HG03432 (cell line): ENCODE measurements at regions not wholly inside any gene's neighbourhood (a gene's known extent, or its start where the extent isn't known, plus 50 kb on each side); places are given as distances from the start of the nearest gene placed in this dataset.

Experiments
- ATAC-seq: cut with Tn5 transposase; IDR thresholded peaks from one replicate; pipeline ENCODE4 v1.9.1; 2021; ENCODE audit warnings: mild to moderate bottlenecking, moderate library complexity; ENCODE audit not compliant: unreplicated experiment

DNA sequence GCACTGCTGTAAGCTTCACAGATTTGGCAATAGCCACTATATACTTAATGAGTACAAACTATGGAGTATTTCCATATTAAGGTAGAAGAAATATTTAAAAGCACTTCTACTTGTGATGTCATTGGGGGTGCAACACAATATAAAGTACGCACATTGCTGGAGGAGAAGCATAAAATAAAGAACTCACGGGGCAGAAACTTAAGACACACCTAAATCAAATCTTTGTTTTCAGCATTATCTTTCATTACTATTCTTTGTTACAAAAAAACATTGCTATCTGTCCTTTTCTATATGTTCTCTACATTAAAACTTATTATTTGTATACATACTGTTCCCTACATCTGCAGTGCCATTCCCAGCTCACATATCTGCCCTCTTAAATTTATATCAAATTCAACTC lies 93.3 kb upstream of the VPREB1 start:
- ATAC-seq = no peak

DNA sequence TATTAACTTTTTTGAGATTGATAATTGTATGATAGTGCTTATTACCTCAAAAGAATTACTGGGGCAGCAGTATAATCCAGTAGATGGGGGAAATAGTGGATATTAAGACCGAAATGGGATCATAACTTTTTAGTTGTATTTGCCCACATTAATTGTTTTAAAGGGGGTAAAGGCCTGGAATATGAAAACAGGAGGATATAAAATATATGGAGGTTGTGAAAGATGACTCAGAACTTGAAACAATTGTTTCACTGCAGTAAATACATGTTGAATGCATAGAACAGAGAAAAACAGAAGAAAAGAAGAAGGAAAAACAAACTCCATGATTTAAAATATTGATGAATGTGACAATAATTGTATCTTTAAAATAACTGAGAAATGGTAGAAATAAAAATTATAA lies 94.1 kb upstream of the VPREB1 start:
- no peak for ATAC-seq

GRCh38 chr22:22148905-22149304 lies 95.7 kb upstream of the VPREB1 start:
- no peak for ATAC-seq

DNA sequence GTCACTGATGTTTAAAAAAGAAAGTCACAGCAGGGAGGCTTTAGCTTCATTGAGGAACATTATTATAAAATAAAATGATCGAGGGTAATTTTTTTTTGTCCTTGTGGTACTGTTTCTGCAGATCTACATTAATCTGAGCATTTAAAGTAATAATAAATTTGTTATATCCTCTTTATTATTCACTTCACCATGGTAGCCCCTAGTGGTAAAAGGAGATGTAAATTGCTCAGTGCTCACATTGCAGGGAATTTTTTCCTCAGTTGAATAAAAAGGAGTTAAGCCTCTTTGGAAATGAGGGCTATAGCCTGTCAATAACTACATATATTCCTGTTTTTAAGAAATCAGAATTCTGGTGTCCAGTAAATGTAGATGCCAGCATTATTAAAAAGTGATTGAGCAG lies 99.7 kb upstream of the VPREB1 start:
- no peak for ATAC-seq

DNA sequence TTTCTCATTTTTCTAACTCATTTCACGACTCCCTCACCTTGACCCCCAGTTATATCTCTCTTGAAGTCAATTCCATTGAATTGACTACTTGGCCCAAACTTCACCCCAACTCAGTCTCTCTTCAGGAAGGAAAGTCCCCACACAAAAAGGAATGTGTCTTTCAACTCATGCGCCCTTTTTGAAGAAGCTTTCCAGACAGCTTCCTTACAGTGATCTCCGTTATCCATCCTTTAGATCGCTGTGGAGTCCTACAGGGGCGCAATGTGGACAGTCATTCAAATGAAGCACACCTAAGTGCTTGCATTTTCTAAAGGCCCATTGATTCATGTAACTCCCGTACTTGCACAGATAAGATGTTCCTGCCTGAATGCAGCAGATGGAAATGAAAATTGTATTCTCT lies 101.1 kb upstream of the VPREB1 start:
- no peak for ATAC-seq

- ATAC-seq = no peak
Measured at GRCh38 chr22:22142661-22143060, 101.9 kb upstream of the VPREB1 start.

GRCh38 chr22:22141771-22142591 lies 102.6 kb upstream of the VPREB1 start:
- no peak for ATAC-seq

GRCh38 chr22:22141031-22141430 lies 103.6 kb upstream of the VPREB1 start:
- no peak for ATAC-seq

DNA sequence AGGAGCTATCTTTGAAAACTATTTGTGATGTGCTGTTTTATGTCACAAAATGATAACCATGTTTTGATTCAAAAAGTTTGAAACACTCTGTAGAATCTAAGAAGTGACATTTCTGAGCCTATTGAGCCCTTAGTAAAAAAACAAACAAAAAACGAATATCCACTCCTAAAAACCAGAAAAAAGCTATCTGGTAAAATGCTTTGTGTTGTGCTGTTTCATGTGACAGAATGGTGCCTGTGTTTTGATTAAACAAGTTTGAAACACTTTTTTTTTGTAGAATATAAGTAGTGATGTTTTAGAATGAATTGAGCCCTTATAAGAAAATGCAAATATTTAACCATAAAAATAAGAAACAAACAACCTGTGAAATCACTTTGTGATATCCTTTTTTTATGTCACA lies 105.2 kb upstream of the VPREB1 start:
- ATAC-seq = no peak

DNA sequence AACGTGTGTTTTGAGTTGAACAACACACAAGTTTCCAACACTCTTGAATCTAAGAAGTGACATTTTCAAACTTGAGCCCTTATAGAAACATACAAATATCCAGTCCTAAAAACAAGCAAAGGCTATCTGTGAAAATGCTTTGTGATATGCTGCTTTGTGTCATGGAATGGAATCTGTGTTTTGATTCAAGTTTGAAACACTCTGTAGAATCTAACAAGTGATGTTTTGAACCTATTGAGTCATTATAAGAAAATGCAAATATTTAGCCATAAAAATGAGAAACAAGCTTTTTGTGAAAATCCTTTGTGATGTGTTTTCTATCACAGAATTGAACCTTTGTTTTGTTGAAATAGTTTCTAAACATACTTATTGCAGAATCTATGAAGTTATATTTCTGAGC lies 105.7 kb upstream of the VPREB1 start:
- ATAC-seq = no peak

GRCh38 chr22:22137891-22138290 lies 106.7 kb upstream of the VPREB1 start:
- no peak for ATAC-seq

DNA sequence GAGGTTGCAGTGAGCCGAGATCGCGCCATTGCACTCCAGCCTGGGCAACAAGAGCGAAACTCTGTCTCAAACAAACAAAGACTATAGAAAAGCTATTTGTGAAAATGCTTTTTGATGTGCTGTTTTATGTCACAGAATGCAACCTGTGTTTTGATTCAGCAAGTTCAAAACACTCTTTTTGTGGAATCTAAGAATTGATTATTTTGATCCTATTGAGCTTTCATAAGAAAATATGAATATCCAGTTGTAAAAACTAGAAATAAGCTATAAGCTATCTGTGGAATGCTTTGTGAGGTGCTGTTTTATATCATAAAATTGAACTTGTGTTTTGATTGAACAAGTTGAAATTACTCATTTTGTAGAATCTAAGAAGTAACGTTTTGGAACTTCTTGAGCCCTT lies 110.7 kb upstream of the VPREB1 start:
- ATAC-seq = no peak

- ATAC-seq = no peak
Measured at GRCh38 chr22:22130953-22131608, 113.5 kb upstream of the VPREB1 start.

GRCh38 chr22:22129387-22129786 lies 115.2 kb upstream of the VPREB1 start:
- ATAC-seq = no peak

- no peak for ATAC-seq
Measured at GRCh38 chr22:22128440-22128839, 116.1 kb upstream of the VPREB1 start.

DNA sequence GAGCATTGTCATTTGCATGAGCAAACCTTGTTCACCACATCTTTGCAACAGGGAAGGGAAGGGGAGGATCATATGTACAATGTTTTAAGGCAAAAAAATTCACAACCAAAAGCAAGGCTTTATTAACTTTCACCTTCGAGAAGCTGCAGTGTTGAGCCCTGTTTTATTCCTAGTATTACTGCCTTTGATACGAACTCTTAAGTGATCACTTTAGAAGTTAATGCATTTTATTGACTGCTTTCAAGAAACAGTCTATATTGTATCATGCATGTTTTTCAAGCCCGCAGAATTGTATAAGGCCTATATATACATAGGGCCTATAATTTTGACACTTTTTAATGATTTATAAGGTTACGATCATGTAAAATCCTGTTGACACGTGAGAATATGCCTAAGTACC lies 117.5 kb upstream of the VPREB1 start:
- ATAC-seq = no peak

GRCh38 chr22:22125579-22126468 lies 118.8 kb upstream of the VPREB1 start:
- ATAC-seq = no peak

DNA sequence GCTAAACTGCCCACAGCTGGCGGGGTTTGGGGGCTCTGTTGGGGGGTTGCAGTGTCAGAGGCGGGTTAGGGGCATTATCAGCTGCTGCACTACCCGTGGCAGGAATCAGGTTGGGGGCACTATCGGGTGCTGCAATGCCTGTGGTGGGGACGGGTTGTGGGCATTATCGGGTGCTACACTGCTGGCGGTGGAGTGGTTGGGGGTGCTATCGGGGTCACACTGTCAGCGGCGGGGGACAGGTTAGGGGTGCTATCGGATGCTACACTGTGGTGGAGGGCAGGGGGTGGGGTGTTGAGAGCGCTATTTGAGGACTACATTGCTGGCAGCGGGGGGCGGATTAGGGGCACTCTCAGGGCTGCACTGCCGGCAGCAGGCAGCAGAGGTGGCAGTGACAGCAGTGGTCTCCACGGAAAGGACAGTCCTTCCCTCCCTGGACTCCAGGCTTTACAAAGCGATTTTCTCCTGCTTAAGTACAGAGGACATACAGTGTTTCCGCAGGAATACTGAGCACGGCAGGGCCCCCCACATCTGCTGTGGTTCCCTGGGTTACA lies 119.5 kb upstream of the VPREB1 start:
- ATAC-seq = no peak

- no peak for ATAC-seq
Measured at GRCh38 chr22:22124374-22124773, 120.2 kb upstream of the VPREB1 start.

DNA sequence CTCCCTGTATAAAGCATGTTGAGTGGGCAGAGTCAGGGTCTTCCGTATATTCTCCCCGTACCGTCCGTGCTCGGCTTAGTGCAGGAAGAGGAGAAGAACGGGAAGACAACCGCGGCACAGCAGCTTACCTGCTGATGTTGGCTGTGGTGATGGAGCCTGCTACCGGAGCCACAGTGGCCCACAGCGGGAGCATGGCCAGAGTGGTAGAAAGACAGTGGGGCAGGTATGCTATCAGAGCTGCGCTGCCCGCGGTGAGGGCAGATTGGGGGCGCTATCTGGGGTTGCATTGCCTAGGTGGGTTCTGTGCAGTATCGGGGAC lies 120.7 kb upstream of the VPREB1 start:
- no peak for ATAC-seq

GRCh38 chr22:22123118-22123959 lies 121.2 kb upstream of the VPREB1 start:
- ATAC-seq = no peak
